Limb (tissue), 2 donors: ENCODE measurements at regions not wholly inside any gene's neighbourhood (a gene's known extent, or its start where the extent isn't known, plus 50 kb on each side); places are given as distances from the start of the nearest gene placed in this dataset.
"Not testable (repeated sequence)": the region's sequence is repeated elsewhere in the genome, so short reads cannot be mapped to it uniquely, and the experiment has no call there.

Experiments used
- DNase-seq, 2 donors: peaks; one replicate each; pipeline ENCODE4 v3.0.0-alpha.2; 2016; ENCODE audit errors: extremely low spot score in 2 of 2

DNA sequence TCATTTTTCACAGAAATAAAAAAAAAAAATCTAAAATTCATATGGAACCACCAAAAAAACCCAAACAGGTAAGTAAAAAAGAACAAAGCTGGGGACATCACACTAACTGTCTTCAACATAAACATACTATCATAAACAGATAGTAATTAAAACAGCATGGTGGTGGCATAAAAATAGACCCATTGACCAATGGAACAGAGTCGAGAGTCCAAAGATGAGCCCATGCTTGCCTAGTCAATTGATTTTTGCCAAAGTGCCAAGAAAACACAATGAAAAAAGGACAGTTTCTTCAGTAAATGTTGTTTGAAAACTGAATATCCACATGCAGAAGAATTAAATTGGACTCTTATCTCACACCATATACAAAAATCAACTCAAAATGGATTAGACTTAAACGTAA is 513.2 kb upstream of the PHF14 start:
- DNase-seq: no peak

- peak in 1 of 2 donors; percentile 14 for DNase-seq
Measured at GRCh38 chr7:10463701-10464100, 510.0 kb upstream of the PHF14 start.

DNA sequence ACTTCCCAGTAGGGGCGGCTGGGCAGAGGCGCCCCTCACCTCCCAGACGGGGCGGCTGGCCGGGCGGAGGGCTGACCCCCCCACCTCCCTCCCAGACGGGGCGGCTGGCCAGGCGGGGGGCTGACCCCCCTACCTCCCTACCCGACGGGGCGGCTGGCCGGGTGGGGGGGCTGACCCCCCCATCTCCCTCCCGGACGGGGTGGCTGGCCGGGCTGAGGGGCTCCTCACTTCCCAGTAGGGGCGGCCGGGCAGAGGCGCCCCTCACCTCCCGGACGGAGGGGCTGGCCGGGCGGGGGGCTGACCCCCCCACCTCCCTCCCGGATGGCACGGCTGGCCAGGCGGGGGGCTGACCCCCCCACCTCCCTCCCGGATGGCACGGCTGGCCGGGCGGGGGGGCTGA is 508.1 kb upstream of the PHF14 start:
- not testable (repeated sequence) for DNase-seq

- no peak for DNase-seq
Measured at GRCh38 chr7:10468908-10469307, 504.8 kb upstream of the PHF14 start.

DNA sequence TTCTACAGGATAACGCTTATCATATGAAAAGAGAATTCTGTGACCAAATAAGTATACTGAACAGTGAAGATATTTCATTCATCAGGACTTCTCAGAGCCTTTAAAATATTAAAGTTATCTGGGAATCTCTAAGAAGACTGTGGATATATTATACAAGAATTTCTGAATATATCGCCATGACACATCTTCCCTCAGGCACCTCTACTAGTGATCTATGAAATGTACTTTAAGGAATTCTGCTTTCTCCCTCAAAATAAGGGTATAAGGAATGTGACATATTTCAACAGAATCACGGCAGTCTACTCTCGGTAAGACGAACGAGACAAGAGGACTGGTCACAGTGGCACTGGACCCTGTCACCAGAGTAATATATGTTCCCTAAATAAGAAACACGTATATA is 504.2 kb upstream of the PHF14 start:
- no peak for DNase-seq

- no peak for DNase-seq
Measured at GRCh38 chr7:10471280-10472058, 502.2 kb upstream of the PHF14 start.

DNA sequence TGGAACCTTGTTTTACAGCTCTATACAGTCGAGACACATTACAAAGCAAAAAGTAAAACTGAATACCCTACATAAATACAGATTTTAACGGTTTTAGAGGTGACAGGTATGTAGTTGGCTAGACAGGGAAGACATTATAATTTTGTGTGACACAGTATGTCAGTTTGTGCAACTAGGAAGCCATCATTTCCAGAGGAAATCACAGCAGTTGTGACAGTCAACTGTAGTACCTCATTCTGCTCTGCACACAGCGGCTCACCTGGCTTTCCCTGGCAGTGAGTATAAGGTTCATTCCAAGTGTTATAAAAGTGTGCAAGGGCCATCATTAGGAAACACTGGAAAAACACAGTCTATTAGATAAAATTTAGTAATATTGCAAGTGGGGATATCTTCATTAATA is 501.6 kb upstream of the PHF14 start:
- DNase-seq: no peak

DNA sequence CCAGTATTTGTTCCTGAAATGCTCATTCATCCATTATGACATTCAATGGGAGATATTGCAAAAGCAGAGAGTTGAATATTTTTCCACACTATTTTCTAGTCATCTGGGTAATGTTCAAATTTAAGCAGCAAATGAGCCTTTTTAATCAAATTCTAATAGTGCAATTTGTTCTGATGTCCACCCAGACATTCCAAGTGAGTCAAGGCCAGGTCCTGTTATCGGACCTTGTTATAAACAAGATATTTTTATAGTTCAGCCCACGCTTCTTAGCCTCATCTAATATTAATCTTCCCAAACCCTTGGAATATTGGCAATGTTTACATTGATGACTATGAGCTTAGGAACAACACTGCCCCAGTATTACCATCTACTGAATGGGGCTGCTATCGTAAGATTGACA is 500.1 kb upstream of the PHF14 start:
- DNase-seq: no peak

DNA sequence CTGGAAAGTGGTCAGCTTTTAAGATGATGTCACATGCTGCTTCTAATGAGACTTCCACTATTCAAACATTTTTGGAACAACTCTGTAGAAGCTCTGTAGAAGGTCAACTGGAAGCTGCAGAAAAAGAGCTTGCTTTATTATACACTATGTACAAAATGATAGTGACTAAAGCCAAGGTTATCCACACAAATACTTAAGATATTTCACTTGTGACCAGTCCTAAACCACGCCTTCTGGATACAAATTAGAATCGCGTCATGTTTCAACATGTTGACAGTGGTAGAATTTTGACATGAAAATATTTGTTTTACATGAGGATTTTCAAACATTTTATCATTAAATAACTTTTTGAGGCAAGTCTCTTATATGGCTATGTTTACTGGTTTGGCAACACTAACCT is 499.6 kb upstream of the PHF14 start:
- DNase-seq: no peak

DNA sequence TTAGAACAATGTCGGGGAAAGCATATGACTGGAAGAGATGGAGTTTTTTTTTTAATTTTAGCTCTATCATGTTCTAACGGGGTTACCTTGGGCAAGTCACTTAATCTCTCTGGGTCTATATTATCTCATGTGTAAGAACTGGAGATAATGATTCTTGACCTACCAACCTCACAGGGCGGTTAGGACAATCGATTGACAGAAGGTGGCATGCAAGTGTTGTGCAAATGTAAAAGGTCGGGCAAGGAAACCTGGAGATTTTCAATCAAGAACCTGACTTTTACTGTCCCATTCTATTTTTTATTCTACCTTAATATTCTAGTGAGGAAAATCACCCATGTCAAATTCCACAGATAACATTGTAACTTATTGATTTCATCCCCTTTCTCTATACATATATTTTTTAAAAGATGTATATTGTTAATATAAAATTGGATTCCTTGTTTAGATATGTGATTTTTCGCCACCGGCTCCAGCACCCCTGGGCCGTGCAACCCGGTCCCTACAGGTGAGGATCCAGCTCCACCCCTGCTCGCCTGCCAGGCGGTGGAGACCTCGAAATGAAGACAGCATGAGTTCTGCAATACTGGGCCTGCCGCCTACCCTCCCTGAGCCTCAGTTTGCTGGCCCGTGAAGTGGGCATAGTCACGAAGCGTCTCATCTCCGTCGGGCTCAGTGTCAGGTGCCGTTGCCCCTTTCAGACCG is 497.6 kb upstream of the PHF14 start:
- DNase-seq: no peak

DNA sequence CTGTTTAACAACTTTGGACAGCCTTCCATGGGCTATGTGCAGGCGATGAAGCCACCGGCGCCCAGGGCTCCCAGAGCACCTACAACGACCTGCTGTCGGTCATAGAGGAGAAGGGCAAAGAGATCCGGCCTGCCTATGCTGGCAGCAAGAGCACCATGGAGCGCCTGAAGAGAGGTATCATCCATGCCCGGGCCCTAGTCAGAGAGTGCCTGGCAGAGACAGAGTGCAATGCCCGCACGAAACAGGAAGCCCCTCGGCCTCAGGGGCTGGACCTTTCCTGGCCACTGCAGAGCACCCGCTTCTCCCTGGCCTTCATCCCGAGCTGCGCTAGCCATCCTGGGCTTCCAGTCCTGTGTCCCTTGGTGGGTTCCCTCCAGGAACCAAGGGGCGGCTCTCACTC is 497.0 kb upstream of the PHF14 start:
- no peak for DNase-seq

- DNase-seq: no peak
Measured at GRCh38 chr7:10483671-10484070, 490.0 kb upstream of the PHF14 start.

- no peak for DNase-seq
Measured at GRCh38 chr7:10484767-10485166, 488.9 kb upstream of the PHF14 start.

DNA sequence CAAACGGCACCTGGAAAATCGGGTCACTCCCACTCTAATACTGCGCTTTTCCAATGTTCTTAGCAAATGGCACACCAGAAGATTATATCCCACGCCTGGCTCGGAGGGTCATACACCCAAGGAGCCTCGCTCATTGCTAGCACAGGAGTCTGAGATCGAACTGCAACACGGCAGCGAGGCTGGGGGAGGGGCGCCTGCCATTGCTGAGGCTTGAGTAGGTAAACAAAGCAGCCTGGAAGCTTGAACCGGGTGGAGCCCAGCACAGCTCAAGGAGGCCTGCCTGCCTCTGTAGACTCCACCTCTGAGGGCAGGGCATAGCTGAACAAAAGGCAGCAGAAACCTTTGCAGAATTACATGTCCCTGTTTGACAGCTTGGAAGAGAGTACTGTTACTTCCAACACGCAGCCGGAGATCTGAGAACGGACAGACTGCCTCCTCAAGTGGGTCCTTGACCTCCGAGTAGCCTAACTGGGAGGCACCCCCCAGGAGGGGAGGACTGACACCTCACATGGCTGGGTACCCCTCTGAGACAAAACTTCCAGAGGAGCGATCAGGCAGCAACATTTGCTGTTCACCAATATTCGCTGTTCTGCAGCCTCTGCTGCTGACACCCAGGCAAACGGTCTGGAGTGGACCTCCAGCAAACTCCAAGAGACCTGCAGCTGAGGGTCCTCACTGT is 472.3 kb upstream of the PHF14 start:
- DNase-seq: not testable (repeated sequence)

- DNase-seq: no peak
Measured at GRCh38 chr7:10507032-10507431, 466.6 kb upstream of the PHF14 start.

- DNase-seq: no peak
Measured at GRCh38 chr7:10521306-10521705, 452.4 kb upstream of the PHF14 start.

DNA sequence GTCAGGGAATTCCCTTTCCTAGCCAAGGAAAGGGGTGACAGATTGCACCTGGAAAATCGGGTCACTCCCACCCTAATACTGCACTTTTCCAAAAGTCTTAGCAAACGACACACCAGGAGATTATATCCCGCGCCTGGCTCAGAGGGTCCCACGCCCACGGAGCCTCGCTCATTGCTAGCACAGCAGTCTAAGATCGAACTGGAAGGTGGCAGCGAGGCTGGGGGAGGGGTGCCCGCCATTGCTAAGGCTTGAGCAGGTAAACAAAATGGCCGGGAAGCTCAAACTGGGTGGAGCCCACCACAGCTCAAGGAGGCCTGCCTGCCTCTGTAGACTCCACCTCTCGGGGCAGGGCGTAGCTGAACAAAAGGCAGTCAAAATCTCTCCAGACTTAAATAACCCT is 440.2 kb upstream of the PHF14 start:
- DNase-seq: not testable (repeated sequence)

- no peak for DNase-seq
Measured at GRCh38 chr7:10536561-10536960, 437.1 kb upstream of the PHF14 start.

DNA sequence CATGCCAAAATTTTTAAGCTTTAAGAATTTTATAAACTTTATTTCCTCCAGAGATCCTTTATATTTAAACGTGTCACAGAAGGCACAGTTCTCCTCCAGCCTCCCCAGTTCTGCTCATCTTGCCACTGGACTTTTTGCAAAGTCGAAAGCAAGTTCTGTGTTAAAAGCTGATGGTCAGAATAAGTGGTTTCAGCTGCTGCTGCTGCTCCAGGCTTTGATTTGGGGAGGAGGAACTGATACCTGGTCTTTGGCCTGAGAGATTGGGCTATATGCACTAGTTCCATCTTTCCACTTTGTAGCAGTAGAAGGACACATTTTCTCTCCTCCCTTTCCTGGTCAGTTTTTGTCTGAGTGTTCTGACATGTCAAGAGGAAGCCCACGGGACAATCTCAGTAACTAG is 435.9 kb upstream of the PHF14 start:
- DNase-seq: no peak

DNA sequence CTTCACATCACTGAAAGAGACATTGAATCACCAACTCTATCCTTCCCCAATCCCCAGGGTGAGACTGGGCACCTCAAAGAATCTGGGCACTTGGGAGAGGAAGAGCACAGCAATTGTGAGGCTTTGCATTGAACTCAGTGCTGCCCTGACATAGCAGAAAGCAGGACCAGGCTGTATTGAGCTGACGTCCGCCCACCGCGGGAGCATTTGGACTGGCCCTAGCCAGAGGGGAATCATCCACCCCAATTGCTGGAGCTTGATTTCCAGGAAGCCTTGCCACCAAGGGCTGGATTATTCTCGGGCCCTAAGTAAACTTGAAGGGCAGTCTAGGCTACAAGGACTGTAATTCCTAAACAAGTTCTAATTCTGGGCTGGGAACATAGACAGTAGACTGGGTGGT is 416.3 kb upstream of the PHF14 start:
- no peak for DNase-seq

- no peak for DNase-seq
Measured at GRCh38 chr7:10560497-10560896, 413.2 kb upstream of the PHF14 start.

DNA sequence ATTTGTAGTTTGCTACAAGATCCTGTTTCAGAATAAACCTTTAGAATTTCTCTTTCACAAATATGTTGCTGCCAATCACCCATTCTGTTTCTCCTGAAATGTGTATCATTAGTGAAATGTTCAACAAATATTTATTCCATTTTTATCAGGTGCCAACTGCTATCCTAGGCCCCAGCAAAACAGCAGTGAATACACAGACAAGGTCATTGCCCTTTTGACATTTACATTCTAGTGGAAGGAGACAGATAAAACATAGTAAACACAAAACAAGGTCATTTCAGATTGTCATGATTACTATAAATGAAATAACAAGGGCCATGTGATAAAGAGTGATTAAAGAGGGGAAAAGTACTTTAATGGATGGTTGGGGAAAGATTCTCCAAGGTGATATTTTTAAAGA is 404.8 kb upstream of the PHF14 start:
- DNase-seq: no peak

DNA sequence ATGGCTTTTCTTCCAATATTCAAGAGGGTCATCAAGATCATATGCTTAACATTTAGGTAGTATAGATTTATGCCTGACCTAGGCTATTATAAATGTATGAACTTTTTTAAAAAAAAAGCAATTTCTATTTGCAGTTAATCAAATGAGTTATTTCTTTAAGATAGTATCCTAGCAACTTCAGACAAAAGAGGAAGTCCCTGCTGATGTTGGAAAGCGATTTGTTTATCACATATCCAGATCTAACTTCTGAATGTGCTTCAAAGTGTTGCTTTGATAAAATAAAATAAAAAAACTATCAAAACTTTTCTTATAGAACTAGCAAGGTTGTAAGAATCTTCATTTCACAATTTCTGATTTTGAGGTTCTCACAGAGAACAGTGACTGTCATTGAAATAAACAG is 401.9 kb upstream of the PHF14 start:
- DNase-seq: no peak
